Stimulated activated CD4-positive, alpha-beta T cell treated with anti-CD3 and anti-CD28 coated beads, Interleukin-1b, Interleukin-23, amount 100 ng/mL, for 4 hours (primary cell): ENCODE measurements at regions not wholly inside any gene's neighbourhood (a gene's known extent, or its start where the extent isn't known, plus 50 kb on each side); places are given as distances from the start of the nearest gene placed in this dataset.

Source experiments
- DNase-seq, 2 donors: peaks; one replicate each; pipeline ENCODE4 v3.0.0-alpha.2; 2020; ENCODE audit warnings: low read depth in 2 of 2

DNA sequence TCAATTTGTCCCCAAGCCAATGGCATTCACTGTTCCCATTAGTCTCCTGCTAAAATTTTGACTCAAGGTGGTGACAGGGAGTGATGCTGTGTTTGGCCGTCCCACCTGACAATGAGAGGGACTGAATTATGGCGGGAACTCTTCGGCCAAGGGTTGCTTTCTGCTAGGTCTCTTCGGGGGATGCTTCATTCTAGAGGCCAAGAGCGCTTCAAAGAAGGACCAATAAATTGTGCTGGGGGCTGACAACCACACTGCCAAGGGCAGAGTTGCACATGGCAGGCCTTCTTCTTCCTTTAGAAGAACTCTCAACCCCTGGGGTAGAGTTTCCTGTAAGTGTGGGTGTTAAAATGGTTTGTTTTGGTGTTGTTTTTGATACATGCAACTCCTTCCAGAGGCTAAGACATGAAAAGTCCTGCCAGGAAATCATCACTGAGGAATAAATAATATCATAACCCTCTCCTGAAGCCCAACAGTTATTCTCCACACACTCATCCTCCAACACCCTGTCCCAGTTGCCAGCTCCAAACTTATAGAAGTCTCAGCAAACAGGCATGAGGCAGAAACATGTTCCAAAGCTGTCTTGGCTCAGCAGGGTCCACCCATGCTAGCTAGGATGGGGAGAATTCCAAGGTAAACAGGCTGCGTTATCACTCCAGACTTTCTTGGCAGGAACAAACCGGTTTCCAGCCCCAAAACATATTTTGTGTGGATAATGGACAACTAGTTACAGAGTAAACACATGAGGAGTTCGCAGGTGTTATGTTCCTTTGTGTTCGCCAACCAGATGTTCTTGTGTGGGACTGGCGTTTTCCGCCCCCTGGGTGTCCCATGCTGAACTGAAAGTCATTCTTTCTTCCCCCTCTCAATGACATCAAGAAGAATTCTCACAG is 396.7 kb upstream of the RGMA start:
- no peak for DNase-seq

DNA sequence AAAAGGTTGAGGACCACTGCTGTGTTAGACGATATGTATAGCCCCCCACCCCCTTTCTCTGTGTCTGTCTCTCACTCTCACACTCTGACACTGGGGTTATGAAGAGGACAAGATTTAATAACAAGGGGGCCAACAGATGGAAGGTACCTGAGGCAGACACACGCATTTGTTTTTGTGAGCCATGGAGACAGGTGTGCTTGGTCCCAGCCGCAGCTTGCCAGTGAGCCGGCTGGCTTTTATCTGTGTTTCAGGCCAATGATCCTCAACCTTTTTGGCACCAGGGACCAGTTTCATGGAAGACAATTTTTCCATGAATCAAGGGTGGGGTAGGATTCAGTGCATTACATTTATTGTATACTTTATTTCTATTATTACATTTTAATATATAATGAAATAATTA is 394.9 kb upstream of the RGMA start:
- DNase-seq: no peak

DNA sequence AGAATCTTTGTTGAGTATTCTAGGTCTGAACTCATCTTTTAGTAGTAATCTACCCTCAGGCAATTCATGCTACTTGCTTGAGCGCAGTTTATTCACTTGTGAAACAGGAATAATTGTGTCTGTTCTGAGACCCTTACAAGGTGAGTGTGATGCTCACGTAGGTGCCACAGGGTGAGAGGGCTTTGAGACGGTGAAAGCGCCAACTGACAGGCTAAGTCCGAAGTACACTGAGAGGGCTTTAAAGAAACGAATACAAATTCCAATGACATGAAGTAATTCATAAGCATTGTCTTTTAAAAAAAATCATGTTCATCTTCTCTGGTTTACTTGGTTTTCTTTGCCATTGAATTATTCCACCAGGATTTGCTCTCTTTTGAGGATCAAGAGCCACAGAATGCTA is 393.7 kb upstream of the RGMA start:
- DNase-seq: no peak

DNA sequence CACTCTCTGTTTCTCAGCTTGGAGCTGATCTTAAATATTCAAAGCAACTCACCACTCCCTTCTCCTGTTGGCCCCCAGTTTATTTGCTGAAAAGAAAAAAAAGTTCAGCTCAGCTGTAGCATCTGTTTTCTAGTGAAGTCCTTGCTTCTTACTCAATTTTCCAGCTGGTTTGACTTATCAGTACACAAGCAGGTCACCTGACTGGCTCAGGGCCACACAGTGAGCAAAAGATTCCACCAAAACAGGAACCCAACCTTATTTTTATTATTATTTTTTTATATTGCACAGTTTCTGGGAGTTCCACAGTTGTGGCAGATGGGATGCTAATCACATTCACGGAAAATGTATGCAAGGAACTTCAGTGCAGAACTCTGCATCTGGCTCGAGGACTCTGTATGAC is 390.7 kb upstream of the RGMA start:
- DNase-seq: no peak

DNA sequence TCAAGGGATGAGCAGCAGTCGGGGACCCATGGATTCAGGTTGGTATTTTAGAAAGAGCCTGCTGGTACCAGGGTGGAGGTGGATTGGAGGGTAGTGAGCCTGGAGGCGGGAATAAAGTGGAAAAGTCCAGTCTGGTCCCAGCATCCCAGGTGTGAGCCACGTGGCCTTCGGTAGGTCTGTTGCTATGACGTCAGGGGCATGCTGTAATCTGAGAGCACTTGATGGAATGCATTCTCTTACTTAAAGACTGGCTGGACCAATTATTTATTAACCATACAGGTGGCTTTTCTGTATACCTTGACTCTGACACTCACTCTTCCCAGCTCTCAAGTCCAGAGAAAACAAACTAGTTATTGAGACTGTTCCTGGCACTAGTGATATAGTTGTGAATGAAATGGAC is 389.9 kb upstream of the RGMA start:
- no peak for DNase-seq

DNA sequence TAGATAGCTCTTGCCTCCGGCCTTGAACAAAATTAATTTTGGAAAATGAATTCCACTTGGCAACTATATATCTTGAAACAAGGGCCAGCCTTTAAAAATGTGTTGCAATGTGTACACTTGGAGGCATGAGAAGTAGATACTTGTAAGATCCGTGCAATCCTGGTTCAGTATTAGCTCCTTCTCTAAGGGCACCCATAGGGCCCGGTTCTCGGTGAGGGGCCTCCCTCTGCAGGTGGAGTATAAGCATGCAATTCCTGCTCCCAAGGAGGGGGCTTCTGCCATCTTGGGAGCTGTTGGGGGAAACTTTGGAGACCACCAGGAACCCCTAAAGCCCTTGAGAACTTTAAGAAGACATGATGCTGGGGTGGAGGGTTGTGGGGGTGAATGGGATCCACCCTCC is 388.7 kb upstream of the RGMA start:
- DNase-seq: no peak

DNA sequence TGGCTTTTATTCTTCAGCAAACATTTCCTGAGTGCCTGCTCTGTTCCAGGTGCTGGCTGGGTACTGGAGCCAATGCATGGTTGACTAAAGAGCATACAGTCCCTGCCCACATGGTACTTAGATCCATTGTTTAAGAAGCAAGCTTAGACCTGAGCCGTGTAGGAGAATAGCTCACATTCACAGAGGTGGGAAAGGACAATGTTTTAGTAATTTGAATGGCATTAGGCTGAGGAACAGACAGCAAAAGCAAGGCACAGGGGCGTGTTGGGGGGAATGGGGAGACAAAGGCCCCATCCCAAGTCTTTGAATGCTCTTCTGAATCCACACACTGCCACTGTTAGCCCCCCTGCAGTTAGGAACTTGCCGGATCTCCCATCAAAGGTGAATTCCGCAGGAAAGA is 388.2 kb upstream of the RGMA start:
- DNase-seq: no peak

DNA sequence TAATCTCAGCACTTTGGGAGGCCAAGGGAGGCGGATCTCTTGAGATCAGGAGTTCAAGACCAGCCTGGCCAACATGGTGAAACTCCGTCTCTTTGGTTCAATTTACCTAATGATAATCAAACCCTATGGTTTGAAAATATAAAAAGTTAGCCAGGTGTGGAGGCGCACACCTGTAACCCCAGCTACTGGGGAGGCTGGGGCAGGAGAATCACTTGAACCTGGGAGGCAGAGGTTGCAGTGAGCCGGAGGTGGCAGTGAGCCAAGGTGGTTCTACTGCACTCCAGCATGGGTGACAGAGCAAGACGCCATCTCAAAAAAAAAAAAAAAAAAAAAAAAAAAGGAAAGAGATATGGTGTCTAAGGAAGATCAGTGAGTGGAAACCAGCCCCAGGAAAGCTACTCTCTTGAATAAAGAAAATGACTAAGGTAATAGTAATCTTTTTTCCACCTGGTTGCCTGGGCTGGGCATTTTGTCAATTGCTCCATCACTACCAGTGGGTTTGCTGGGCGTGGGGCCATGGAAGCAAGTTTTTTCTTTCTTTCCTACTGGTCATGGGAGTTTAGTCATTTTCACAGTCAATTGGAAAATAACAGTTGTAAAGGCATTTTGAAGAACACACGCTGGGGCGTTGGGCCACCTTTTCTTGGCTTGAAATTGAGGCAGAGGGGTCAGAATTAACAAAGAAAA is 387.6 kb upstream of the RGMA start:
- no peak for DNase-seq

DNA sequence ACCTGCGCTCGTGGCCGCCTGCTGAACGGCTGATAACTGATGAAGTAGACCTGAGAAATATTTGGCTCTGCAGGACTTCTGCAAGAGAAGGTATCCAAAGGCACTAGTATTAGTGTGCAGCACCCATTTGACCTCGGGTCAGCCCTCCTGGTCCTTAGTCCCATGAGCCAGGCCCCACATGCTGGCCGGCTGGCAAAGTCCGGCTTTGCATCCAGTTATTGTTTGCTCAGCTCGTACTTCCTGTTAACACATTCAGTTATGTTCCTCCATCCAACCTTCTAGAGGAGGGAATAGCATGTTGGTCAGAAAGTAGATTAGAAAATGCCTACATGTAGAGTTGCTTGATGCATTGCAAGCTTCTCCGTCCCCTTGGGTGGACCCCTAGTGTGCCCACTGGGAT is 385.7 kb upstream of the RGMA start:
- DNase-seq: no peak

DNA sequence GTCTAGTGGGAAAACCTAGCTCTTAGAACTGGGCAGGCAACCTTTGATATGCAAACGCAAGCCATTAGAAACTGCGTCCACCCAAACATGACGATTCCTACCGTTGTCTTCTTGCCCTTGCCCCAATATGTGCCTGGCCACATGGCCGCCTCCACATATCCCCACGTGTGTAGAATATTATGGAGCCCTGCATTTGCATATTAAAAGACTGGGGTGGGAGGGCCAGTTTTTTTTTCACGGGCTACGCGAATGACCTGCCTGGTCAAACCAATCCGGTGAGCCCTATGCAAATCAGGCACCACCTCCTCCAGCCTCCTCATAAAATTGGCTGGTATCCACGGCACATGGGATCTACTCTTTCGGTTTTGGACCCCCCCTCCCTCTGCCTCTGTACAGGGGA is 381.0 kb upstream of the RGMA start:
- DNase-seq: no peak

DNA sequence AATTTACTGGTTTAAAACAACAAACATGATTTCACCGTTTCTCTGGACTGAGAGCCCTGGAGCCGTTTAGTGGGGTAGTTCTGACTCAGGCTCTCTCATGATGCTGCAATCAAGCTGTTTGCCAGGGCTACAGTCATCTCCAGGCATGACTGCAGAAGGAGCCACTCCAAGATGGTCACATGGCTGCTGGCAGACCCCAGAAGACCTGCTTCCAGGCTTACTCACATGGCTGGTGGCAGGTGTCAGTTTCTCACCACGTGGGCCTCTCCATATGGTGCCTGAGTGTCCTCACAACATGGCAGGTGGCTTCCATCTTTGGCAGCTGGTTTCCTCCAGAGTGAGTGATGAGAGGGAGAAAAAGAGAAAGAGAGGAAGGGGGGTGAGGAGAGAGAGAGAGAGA is 378.3 kb upstream of the RGMA start:
- no peak for DNase-seq

DNA sequence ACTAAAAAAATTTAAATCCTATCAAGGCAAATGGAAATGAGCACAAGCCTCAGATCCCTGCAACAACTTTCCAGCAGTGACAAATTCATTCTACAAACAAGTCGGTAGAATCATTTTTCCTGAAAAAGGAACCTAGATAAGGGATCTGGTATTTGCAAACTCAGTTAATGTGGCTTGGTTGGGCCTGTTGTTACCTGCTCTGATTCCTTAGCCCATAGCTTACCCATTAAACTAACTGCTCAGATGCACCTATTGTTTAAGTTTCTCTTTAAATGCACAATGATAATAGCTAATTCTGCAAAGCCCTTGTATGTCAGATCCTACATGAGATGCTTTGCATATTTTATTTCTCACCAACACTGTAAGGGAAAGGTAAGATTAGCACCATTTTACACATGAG is 377.4 kb upstream of the RGMA start:
- DNase-seq: no peak

DNA sequence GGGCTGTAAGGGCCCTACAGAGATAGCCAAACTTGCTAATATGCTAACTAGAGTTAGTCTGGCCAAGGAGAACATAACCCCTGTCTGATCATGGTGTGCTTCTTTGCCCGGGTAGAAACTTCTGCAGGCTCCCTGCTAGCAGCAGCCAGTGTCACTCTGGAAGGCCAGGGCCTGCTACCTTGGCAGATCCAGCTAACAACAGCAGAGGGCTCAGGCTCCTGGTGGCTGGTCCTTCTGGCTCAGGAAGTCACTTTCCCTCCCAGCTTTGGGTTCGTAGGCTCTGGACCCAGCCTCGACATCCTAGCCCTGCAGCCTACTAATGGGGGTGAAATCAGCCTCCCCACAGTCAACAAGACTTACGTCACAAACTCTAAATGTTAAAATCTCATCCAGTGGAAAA is 373.7 kb upstream of the RGMA start:
- no peak for DNase-seq

DNA sequence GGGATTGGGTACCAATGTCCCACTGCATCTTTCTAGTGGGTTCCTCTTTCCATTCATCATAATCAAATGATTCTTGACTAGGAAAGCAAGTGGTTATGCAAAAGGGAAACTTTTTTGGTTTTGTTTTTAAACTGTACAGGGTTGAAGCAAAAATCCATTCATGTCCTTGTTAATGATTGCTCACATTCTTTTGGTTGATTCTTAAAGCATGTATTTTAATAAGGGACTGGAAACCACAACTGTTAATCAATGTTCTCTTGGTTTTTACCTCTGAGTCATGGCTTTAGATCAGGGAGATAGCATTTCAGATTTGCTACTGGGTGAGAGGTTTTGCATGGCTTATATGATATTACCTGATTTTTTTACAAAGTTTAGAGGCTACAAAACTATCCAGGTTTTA is 371.7 kb upstream of the RGMA start:
- no peak for DNase-seq

DNA sequence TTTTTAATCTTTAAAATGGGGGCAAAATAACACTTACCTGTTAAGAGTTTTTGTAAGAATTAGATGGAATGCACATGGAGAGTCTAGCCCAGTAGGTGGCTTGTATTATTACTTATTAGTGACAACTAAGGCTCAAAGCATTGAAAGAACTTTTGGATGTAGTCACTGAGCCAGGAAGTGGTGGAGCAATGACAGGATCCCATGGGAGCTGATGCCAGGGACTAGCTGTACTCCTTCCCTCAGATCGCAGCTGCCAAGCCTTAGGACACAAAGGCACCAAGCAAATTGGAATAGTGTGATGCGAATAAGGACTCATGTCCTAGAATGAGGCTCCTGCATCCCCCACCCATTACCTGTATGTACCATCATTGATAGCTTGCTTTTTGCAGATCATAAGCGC is 370.4 kb upstream of the RGMA start:
- DNase-seq: no peak

DNA sequence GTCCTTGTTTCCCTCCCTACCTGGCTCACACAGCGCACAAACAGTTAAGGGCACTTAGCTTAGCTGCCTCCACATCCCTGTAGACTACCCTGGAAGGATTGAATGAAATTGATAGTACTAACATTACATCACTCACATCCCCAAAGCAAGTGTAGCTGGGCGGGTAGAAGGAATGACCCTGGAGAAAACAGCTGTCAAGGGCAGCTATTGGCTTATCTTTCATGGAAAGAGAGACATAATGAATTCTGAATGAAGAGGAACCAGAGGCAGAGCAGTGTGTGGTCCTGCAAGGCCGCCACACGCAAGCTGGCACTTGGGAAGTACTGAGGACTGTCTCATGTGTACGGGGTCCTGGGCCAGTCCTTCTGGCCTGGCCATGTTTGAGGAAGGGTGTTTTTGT is 369.6 kb upstream of the RGMA start:
- no peak for DNase-seq

DNA sequence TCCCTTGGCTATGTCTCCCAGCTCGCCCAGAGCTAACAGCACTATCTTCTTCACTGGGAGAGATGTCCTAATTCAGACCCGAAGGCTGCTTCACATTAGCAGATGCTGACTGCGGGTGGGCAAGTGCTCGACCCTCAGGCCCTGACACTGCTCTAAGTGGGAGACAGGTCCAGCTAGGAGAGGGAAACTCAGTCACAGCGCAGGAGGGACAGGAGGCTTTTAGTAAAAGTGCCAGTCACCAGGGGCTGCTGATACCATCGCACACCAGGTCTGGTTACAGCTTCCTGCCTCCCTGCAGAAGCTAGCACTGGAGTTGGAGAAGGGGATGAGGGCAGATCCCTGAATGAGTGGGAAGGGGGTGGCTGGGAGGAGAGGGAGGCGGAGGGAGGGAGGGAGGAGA is 365.8 kb upstream of the RGMA start:
- DNase-seq: no peak

DNA sequence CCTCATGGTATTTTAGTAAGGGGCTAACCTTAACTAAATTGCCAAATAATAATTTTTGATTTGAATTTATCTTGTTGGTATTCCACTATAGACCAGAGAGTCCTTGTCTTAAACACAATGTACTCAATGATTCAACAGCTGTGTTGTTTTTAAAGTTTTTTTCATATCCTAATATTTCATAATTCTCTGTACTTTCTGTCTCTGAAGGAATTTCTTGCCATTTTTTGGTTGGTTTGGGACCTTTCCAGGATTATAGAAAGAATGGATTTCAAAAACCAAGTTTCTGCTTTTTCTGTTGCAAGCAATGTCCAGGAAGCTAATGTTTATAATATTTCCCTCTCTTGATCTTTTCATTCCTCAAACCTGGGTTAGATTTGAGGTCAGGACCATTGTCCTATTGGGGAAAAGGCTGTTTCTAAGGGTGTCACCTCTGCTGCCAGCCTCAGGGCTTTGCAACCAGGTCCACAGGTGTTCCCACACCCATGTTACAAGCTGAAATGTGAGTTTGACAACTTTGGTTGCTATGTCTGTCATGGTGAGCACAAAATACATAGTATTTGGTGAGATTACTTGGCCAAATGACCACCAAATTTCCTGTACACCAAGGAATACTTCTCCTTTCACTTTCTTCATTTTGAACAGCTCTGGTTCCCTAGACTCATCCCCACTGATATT is 363.7 kb upstream of the RGMA start:
- no peak for DNase-seq

DNA sequence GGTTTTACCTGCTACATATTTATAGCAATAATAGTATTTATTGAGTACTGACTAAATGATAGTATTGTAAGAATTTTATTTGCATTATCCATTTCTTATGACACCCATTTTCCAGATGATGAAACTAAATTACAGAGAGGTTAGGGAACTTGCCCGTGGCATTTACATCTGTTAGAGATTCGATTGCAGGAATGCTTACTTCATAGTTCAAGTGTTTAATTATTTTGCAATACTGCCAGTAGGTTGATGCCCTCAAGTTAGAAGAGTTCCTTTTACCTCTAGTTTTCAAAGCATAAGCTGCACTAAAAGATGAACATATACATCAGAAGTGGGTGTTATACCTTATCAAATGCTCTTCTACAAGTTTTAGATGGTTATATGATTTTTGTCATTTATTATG is 362.8 kb upstream of the RGMA start:
- no peak for DNase-seq

DNA sequence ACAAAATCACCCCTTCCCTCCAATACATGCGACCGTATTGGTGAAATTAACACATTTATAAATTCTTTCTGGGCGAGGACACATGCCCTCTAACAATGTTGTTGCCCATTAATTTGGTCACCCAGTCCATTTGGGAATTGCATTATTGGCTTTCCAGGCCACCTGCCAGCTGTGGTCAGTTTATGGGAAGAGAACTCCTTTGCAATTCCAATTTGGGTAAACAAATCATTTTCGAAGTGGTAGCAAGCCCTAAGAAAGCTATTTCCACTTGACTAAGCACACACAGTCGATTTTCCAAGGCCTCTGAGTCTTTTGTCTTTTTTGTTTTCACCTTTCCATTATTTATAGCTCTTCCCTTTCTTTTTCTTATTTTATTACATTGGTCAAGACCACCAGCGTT is 362.3 kb upstream of the RGMA start:
- no peak for DNase-seq

DNA sequence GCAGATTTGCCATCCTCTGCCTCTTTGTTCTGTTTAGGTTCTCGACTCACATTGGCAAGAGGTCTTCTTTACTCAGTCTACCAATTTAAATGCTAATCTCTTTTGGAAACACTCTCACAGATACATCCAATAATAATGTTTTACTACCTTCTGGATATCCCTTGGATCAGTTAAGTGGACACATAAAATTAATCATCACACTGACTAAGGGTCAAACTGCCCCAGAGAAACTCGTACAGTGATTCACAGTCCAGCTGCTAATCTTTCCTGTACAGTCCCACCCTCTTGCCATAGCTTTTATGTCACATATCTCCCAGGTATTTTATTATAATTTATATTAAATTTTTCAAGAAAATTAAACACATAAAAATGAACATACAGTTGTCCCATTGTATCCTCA is 360.8 kb upstream of the RGMA start:
- no peak for DNase-seq

DNA sequence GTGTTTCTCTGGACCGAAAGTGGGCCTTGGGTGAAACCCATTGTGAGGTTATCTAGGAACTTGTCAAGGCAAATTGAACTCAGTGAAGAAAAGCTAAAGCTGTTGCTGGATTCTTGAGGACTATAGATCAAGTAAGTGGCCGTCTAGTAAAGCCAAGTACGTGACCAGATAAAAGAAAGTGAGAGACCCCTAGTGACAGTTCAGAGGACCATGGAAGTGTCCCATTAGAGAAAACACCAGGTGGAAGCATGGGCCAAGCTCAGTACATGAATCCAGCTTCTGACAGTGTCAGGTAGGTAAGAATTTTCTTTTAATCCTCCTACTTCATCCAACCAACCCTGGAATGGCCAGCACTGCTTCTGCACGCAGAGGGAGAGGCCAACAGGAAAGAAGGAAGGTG is 349.3 kb upstream of the RGMA start:
- DNase-seq: no peak

DNA sequence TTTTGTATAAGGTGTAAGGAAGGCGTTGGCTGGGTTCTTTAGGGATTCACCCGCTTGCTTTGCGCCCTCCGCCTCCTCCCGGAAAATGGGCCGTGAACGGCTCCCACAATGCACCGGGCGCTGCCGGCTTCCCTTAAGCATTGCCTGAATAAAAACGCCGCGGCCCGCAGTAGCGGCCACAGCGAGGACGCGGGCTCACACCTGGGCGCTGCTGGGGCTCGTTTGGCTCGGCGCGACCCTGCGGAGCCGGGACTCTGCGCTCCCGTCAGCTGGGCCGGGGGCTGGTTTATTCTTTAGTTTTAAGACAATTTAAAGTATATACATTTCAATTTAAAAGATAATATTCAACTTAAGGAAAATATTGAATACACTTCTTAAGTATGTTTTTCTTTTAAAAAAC is 343.5 kb upstream of the RGMA start:
- DNase-seq: no peak
